ENCODE measurements at regions not wholly inside any gene's neighbourhood (a gene's known extent, or its start where the extent isn't known, plus 50 kb on each side); places are given as distances from the start of the nearest gene placed in this dataset.

DNA sequence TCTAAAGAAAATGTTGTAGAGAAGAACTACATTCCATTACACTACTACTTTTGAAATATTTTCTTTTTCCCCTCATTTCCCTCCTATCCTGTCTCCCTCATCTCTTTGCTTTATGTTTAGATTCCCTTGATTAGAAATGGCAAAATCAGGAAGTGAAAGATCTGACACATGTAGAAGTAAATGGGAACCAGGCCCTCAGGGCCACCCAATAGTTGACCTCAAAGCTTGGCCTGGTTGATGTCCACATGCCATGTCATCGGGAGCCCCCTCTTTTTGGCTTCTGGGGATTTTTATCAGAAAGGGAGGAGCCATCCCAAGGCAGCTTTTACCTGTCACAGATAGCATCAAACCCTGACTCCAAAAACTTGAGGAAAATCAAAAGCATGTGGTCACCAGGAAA, 168.3 kb upstream of the ECI2 start:
- no peak for TF ChIP-seq CHD4 (IDR thresholded peaks at IDR 0.05; ENCODE audit: insufficient read depth, insufficient replicate concordance, low read depth, low read length, poor library complexity, severe bottlenecking)
- TF ChIP-seq ZNF23 (CRISPR knock-in tag; IDR thresholded peaks at IDR 0.05): no peak
- TF ChIP-seq, protein P1, sequence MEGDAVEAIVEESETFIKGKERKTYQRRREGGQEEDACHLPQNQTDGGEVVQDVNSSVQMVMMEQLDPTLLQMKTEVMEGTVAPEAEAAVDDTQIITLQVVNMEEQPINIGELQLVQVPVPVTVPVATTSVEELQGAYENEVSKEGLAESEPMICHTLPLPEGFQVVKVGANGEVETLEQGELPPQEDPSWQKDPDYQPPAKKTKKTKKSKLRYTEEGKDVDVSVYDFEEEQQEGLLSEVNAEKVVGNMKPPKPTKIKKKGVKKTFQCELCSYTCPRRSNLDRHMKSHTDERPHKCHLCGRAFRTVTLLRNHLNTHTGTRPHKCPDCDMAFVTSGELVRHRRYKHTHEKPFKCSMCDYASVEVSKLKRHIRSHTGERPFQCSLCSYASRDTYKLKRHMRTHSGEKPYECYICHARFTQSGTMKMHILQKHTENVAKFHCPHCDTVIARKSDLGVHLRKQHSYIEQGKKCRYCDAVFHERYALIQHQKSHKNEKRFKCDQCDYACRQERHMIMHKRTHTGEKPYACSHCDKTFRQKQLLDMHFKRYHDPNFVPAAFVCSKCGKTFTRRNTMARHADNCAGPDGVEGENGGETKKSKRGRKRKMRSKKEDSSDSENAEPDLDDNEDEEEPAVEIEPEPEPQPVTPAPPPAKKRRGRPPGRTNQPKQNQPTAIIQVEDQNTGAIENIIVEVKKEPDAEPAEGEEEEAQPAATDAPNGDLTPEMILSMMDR (IDR thresholded peaks at IDR 0.05 in 2 of 3, conservative IDR thresholded peaks at IDR 0.05 in 1 of 3; ENCODE audit: insufficient read depth in 2 of 3, low read depth in 1 of 3, low read length in 3 of 3): no peak
- TF ChIP-seq, protein P2, sequence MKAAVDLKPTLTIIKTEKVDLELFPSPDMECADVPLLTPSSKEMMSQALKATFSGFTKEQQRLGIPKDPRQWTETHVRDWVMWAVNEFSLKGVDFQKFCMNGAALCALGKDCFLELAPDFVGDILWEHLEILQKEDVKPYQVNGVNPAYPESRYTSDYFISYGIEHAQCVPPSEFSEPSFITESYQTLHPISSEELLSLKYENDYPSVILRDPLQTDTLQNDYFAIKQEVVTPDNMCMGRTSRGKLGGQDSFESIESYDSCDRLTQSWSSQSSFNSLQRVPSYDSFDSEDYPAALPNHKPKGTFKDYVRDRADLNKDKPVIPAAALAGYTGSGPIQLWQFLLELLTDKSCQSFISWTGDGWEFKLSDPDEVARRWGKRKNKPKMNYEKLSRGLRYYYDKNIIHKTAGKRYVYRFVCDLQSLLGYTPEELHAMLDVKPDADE (conservative IDR thresholded peaks at IDR 0.05; ENCODE audit: control insufficient read depth, low read depth, low read length): no peak
- no peak for TF ChIP-seq EP300 (IDR thresholded peaks at IDR 0.05; ENCODE audit: low read length)
- TF ChIP-seq MEF2D (tag; conservative IDR thresholded peaks at IDR 0.05; ENCODE audit: low read depth): no peak
- TF ChIP-seq, protein P3, sequence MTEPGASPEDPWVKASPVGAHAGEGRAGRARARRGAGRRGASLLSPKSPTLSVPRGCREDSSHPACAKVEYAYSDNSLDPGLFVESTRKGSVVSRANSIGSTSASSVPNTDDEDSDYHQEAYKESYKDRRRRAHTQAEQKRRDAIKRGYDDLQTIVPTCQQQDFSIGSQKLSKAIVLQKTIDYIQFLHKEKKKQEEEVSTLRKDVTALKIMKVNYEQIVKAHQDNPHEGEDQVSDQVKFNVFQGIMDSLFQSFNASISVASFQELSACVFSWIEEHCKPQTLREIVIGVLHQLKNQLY (CRISPR knock-in tag; conservative IDR thresholded peaks at IDR 0.05): no peak
- TF ChIP-seq MAFK (IDR thresholded peaks at IDR 0.05; ENCODE audit: low read length): no peak

All from K562 (cell line).